Liver (tissue), 8 donors: ENCODE measurements at regions not wholly inside any gene's neighbourhood (a gene's known extent, or its start where the extent isn't known, plus 50 kb on each side); places are given as distances from the start of the nearest gene placed in this dataset.

Experiments used
- DNase-seq: peaks from one replicate; pipeline ENCODE4 v3.0.0-alpha.2; 2017; ENCODE audit warnings: low spot score
- H3K27ac ChIP-seq, 2 donors: one replicate each; pipeline ENCODE4 v1.7.0; 2013; ENCODE audit warnings: inconsistent platforms in 2 of 2, low read length in 2 of 2, control low read depth in 1 of 2, low read depth in 1 of 2, mild to moderate bottlenecking in 1 of 2
- H3K27me3 ChIP-seq, 4 donors: one replicate each; pipeline versions ENCODE4 v1.6.1 to v1.7.0; 2013; ENCODE audit warnings: low read length in 3 of 4, inconsistent platforms in 1 of 4, mild to moderate bottlenecking in 1 of 4, moderate library complexity in 1 of 4; ENCODE audit not compliant: control insufficient read depth in 4 of 4, insufficient read depth in 4 of 4
- H3K36me3 ChIP-seq, 4 donors: one replicate each; pipeline versions ENCODE4 v1.6.1 to v1.7.0; 2013; ENCODE audit warnings: low read length in 3 of 4, mild to moderate bottlenecking in 3 of 4, low read depth in 1 of 4, moderate library complexity in 1 of 4; ENCODE audit not compliant: control insufficient read depth in 4 of 4, insufficient read depth in 3 of 4
- H3K4me1 ChIP-seq, 4 donors: one replicate each; pipeline versions ENCODE4 v1.6.1 to v1.7.0; 2013; ENCODE audit warnings: low read length in 3 of 4, mild to moderate bottlenecking in 3 of 4, moderate library complexity in 1 of 4; ENCODE audit not compliant: control insufficient read depth in 4 of 4, insufficient read depth in 4 of 4
- H3K4me3 ChIP-seq, 3 donors: one replicate each; pipeline versions ENCODE4 v1.6.1 to v1.7.0; 2013; ENCODE audit warnings: low read length in 3 of 3, control low read depth in 1 of 3, low read depth in 1 of 3, mild to moderate bottlenecking in 1 of 3
- H3K9ac ChIP-seq, 2 donors: one replicate each; pipeline ENCODE4 v1.7.0; 2013; ENCODE audit warnings: low read length in 2 of 2, mild to moderate bottlenecking in 2 of 2, moderate library complexity in 2 of 2, control low read depth in 1 of 2, low read depth in 1 of 2
- H3K9me3 ChIP-seq, 4 donors: one replicate each; pipeline versions ENCODE4 v1.6.1 to v1.7.0; 2013; ENCODE audit warnings: low read length in 3 of 4; ENCODE audit not compliant: control insufficient read depth in 4 of 4
- CTCF ChIP-seq: fragments of 150-350 bp; IDR thresholded peaks from 2 replicates; pipeline ENCODE4 v1.5.1; 2017; ENCODE audit warnings: improper control_type of control experiment, low read depth, low read length; ENCODE audit not compliant: missing input control
- EGR1 ChIP-seq, 2 donors: IDR thresholded peaks; 2 replicates each; pipeline ENCODE4 v1.6.1; 2016 to 2018; ENCODE audit warnings: antibody characterized with exemption in 2 of 2, low read depth in 2 of 2
- FOXA1 ChIP-seq: IDR thresholded peaks from 2 replicates; pipeline ENCODE4 v1.6.1; 2016; ENCODE audit warnings: antibody characterized with exemption
- FOXA2 ChIP-seq: IDR thresholded peaks from 2 replicates; pipeline ENCODE4 v1.6.1; 2016; ENCODE audit warnings: antibody characterized with exemption
- GABPA ChIP-seq, 2 donors: IDR thresholded peaks in 1 of 2; conservative IDR thresholded peaks in 1 of 2; 2 replicates each; pipeline ENCODE4 v1.6.1; 2016; ENCODE audit warnings: antibody characterized with exemption in 2 of 2, mild to moderate bottlenecking in 1 of 2, moderate library complexity in 1 of 2
- HNF4A ChIP-seq, 2 donors: conservative IDR thresholded peaks; 2 replicates each; pipeline ENCODE4 v1.6.1; 2016; ENCODE audit warnings: antibody characterized with exemption in 2 of 2, mild to moderate bottlenecking in 2 of 2
- HNF4G ChIP-seq: IDR thresholded peaks from 2 replicates; pipeline ENCODE4 v1.6.1; 2016; ENCODE audit warnings: antibody characterized with exemption
- JUND ChIP-seq, 2 donors: IDR thresholded peaks; 2 replicates each; pipeline ENCODE4 v1.6.1; 2016; ENCODE audit warnings: antibody characterized with exemption in 2 of 2
- MAX ChIP-seq: IDR thresholded peaks from 2 replicates; pipeline ENCODE4 v1.6.1; 2016; ENCODE audit warnings: antibody characterized with exemption
- NR2F2 ChIP-seq: IDR thresholded peaks from 2 replicates; pipeline ENCODE4 v1.6.1; 2016; ENCODE audit warnings: antibody characterized with exemption
- RAD21 ChIP-seq, 2 donors: IDR thresholded peaks; 2 replicates each; pipeline ENCODE4 v1.6.1; 2016; ENCODE audit warnings: antibody characterized with exemption in 2 of 2, mild to moderate bottlenecking in 2 of 2
- REST ChIP-seq: IDR thresholded peaks from 2 replicates; pipeline ENCODE4 v1.6.1; 2016; ENCODE audit warnings: antibody characterized with exemption, mild to moderate bottlenecking
- RXRA ChIP-seq, 2 donors: IDR thresholded peaks; 2 replicates each; pipeline ENCODE4 v1.6.1; 2017 to 2018; ENCODE audit warnings: antibody characterized with exemption in 2 of 2, mild to moderate bottlenecking in 1 of 2
- SP1 ChIP-seq: IDR thresholded peaks from 2 replicates; pipeline ENCODE4 v1.6.1; 2018; ENCODE audit warnings: antibody characterized with exemption, mild to moderate bottlenecking
- TAF1 ChIP-seq: conservative IDR thresholded peaks from 2 replicates; pipeline ENCODE4 v1.6.1; 2016; ENCODE audit warnings: antibody characterized with exemption, mild to moderate bottlenecking
- YY1 ChIP-seq: IDR thresholded peaks from 2 replicates; pipeline ENCODE4 v1.6.1; 2016; ENCODE audit warnings: antibody characterized with exemption, mild to moderate bottlenecking
- WGBS: extraction: QIAGEN DNeasy Blood & Tissue Kit; methylation state at CpG from one replicate; pipeline ENCODE4 v1.1.7; 2013; 5-methylcytosine and 5-hydroxymethylcytosine counted together
- TF ChIP-seq, protein P1 (sequence below): IDR thresholded peaks from 2 replicates; pipeline ENCODE4 v1.6.1; 2016; ENCODE audit warnings: antibody characterized with exemption
- TF ChIP-seq, protein P2 (sequence below): IDR thresholded peaks from 2 replicates; pipeline ENCODE4 v1.6.1; 2016; ENCODE audit warnings: antibody characterized with exemption
- donor health status: healthy.
- donor health status: healthy.
- donor health status: healthy.
- donor health status: healthy.
- donor health status: healthy.

DNA sequence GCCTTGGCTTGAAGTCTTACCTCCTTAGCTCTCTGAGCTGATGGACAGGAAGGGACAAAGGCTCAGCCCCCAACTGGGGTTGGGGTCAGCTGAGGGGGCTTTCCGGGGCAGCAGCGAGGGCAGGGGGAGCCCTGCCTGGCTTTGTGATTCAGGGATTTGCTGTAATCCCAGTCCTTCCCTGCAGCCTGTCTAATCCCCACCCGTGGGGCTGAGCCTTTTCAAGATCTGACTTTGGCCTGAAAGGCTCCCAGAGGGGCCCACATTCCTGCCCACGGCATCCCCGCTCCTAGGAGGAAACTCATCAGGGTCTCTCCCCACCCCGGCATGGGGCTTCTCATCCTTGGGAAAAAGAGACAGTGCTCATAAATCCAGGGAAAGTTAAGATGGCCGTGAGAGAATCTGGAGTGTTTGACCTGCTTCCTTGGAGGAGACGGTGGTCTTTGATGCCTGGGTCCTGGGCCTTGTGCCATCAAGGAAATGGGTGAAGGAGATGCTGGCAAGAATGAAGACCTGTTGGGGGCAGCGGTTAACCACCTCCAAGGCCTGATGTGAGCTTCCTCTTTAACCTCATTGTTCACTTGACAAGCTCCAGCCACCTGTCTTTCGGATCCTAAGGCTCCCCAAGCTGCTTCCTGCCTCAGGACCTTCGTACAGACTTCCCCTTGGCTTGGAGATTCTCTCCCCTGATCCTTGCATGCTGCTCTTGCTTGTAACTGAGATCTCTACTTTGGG, 83.1 kb upstream of the WNT4 start:
- Histone ChIP-seq H3K9me3 (peaks cover 0 to 7% (median under 1%) of the 10 kb centered on the region in 4 donors), H3K4me3 (no peak overlapping the region), H3K27ac (no peak overlapping the region), H3K9ac (no peak overlapping the region), H3K27me3 (peaks cover 2 to 12% (median 3%) of the 10 kb centered on the region in 4 donors), H3K36me3 (no peaks in the 10 kb centered on the region), H3K4me1 (no peaks in the 10 kb centered on the region)
- 69% methylated on average over 11 of the region's 11 CpGs for WGBS
- no peak for DNase-seq
- TF ChIP-seq GABPA (IDR thresholded peaks at IDR 0.05 in 1 of 2, conservative IDR thresholded peaks at IDR 0.05 in 1 of 2) (no peak), RAD21 (IDR thresholded peaks at IDR 0.05) (no peak), YY1 (no peak), FOXA1 (no peak), NR2F2 (no peak), HNF4A (conservative IDR thresholded peaks at IDR 0.05) (no peak), SP1 (no peak), EGR1 (IDR thresholded peaks at IDR 0.05; ENCODE audit: low read depth in 2 of 2) (no peak), RXRA (IDR thresholded peaks at IDR 0.05) (no peak), CTCF (no peak), REST (no peak), MAX (no peak), TAF1 (no peak), HNF4G (no peak), JUND (IDR thresholded peaks at IDR 0.05) (no peak), FOXA2 (no peak)
- TF ChIP-seq, protein P1, sequence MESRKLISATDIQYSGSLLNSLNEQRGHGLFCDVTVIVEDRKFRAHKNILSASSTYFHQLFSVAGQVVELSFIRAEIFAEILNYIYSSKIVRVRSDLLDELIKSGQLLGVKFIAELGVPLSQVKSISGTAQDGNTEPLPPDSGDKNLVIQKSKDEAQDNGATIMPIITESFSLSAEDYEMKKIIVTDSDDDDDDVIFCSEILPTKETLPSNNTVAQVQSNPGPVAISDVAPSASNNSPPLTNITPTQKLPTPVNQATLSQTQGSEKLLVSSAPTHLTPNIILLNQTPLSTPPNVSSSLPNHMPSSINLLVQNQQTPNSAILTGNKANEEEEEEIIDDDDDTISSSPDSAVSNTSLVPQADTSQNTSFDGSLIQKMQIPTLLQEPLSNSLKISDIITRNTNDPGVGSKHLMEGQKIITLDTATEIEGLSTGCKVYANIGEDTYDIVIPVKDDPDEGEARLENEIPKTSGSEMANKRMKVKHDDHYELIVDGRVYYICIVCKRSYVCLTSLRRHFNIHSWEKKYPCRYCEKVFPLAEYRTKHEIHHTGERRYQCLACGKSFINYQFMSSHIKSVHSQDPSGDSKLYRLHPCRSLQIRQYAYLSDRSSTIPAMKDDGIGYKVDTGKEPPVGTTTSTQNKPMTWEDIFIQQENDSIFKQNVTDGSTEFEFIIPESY = no peak
- TF ChIP-seq, protein P2, sequence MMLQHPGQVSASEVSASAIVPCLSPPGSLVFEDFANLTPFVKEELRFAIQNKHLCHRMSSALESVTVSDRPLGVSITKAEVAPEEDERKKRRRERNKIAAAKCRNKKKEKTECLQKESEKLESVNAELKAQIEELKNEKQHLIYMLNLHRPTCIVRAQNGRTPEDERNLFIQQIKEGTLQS = no peak
